ENCODE measurements at regions not wholly inside any gene's neighbourhood (a gene's known extent, or its start where the extent isn't known, plus 50 kb on each side); places are given as distances from the start of the nearest gene placed in this dataset.

- intact Hi-C loops (cut with micrococcal nuclease) = no loop called here
- Mint-ChIP-seq H3K27me3 (no peaks in the 10 kb centered on the region), H3K27ac (no peak overlapping the region)
These were observed 240.8 kb upstream of the TMEM161B start for GRCh38 chr5:88509403-88509802.

GRCh38 chr5:88507261-88507660, 238.6 kb upstream of the TMEM161B start:
- H3K36me3 Mint-ChIP-seq (ENCODE audit: low read depth) = no peaks in the 10 kb centered on the region
- intact Hi-C loops (cut with micrococcal nuclease) = no loop called here
- peaks cover 6% of the 10 kb centered on the region for H3K4me1 Mint-ChIP-seq (ENCODE audit: low read depth)
- H3K9me3 Mint-ChIP-seq = no peaks in the 10 kb centered on the region
- no peak overlapping the region for H3K4me3 Mint-ChIP-seq
- H3K27me3 Mint-ChIP-seq = no peaks in the 10 kb centered on the region
- no peak overlapping the region for H3K27ac Mint-ChIP-seq

More at GRCh38 chr5:88509403-88509802, 240.8 kb upstream of the TMEM161B start:
- Mint-ChIP-seq H3K36me3 (ENCODE audit: low read depth) (no peaks in the 10 kb centered on the region), H3K4me3 (no peak overlapping the region), H3K9me3 (peaks cover 7% of the 10 kb centered on the region), H3K4me1 (ENCODE audit: low read depth) (no peaks in the 10 kb centered on the region)

- Mint-ChIP-seq H3K36me3 (ENCODE audit: low read depth) (no peaks in the 10 kb centered on the region), H3K9me3 (no peaks in the 10 kb centered on the region), H3K27ac (no peak overlapping the region), H3K4me1 (ENCODE audit: low read depth) (peaks cover 6% of the 10 kb centered on the region), H3K27me3 (no peaks in the 10 kb centered on the region), H3K4me3 (no peak overlapping the region)
- intact Hi-C loops (cut with micrococcal nuclease) = no loop called here
These were observed 234.8 kb upstream of the TMEM161B start for GRCh38 chr5:88503406-88503805.

DNA sequence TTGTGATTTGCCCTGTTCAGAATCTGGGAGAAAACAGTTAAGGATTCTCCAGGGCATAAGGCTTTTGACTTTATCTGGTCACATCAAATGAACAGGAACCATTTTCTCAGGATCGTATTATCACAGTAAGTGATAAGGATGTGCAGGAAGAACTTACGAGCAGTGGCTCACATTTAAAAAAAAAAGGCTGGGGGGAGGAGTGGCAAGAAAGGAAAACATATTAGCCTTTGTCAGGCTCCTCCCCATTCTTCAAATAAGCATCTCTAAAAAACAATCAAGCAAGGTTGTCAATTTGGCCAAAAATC, 234.3 kb upstream of the TMEM161B start:
- intact Hi-C loops (cut with micrococcal nuclease) = no loop called here
- peaks cover 6% of the 10 kb centered on the region for H3K4me1 Mint-ChIP-seq (ENCODE audit: low read depth)

GRCh38 chr5:88502179-88503040, 233.8 kb upstream of the TMEM161B start:
- H3K4me3 Mint-ChIP-seq = peak overlapping the region; percentile 59
- no peak overlapping the region for H3K27ac Mint-ChIP-seq
- no peaks in the 10 kb centered on the region for H3K27me3 Mint-ChIP-seq
- intact Hi-C loops (cut with micrococcal nuclease) = no loop called here
- H3K4me1 Mint-ChIP-seq (ENCODE audit: low read depth) = peaks cover 6% of the 10 kb centered on the region
- H3K36me3 Mint-ChIP-seq (ENCODE audit: low read depth) = no peaks in the 10 kb centered on the region
- H3K9me3 Mint-ChIP-seq = no peaks in the 10 kb centered on the region

More for the DNA sequence above, 234.3 kb upstream of the TMEM161B start:
- Mint-ChIP-seq H3K27me3 (no peaks in the 10 kb centered on the region), H3K27ac (no peak overlapping the region), H3K9me3 (no peaks in the 10 kb centered on the region), H3K36me3 (ENCODE audit: low read depth) (no peaks in the 10 kb centered on the region), H3K4me3 (peak overlapping the region; percentile 59)

GRCh38 chr5:88495810-88496209, 227.2 kb upstream of the TMEM161B start:
- Mint-ChIP-seq H3K36me3 (ENCODE audit: low read depth) (no peaks in the 10 kb centered on the region), H3K4me1 (ENCODE audit: low read depth) (no peaks in the 10 kb centered on the region), H3K27ac (no peak overlapping the region), H3K27me3 (no peaks in the 10 kb centered on the region), H3K4me3 (no peak overlapping the region), H3K9me3 (no peaks in the 10 kb centered on the region)
- intact Hi-C loops (cut with micrococcal nuclease) = no loop called here

GRCh38 chr5:88490874-88491273, 222.2 kb upstream of the TMEM161B start:
- H3K4me1 Mint-ChIP-seq (ENCODE audit: low read depth) = no peaks in the 10 kb centered on the region
- no peak overlapping the region for H3K4me3 Mint-ChIP-seq
- H3K27ac Mint-ChIP-seq = no peak overlapping the region
- H3K36me3 Mint-ChIP-seq (ENCODE audit: low read depth) = no peaks in the 10 kb centered on the region
- no peaks in the 10 kb centered on the region for H3K9me3 Mint-ChIP-seq
- intact Hi-C loops (cut with micrococcal nuclease) = no loop called here
- no peaks in the 10 kb centered on the region for H3K27me3 Mint-ChIP-seq

DNA sequence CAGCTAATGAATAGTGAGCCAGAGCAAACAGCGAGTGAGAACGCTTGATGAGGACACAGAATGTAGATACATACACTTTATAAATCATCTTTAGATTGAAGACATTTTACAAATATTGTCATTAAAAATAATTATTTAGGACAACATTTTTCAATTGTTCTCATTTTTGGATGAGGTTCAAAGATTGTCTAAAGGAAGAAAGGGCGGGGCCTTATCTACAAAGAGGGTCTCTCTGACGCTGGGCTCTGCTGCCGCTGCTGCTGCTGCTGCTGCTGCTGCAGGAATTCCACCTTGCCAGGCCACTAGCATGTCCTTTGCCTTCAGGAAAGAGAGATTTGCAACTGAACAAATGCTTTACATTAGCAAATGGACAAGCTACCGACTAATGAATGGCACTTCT, 220.7 kb upstream of the TMEM161B start:
- H3K9me3 Mint-ChIP-seq = no peaks in the 10 kb centered on the region
- no peak overlapping the region for H3K27ac Mint-ChIP-seq
- H3K4me3 Mint-ChIP-seq = no peak overlapping the region

GRCh38 chr5:88488561-88488960, 219.9 kb upstream of the TMEM161B start:
- no peak overlapping the region for H3K27ac Mint-ChIP-seq
- intact Hi-C loops (cut with micrococcal nuclease) = no loop called here
- no peak overlapping the region for H3K4me3 Mint-ChIP-seq
- H3K27me3 Mint-ChIP-seq = no peaks in the 10 kb centered on the region
- H3K4me1 Mint-ChIP-seq (ENCODE audit: low read depth) = no peaks in the 10 kb centered on the region
- H3K36me3 Mint-ChIP-seq (ENCODE audit: low read depth) = no peaks in the 10 kb centered on the region
- no peaks in the 10 kb centered on the region for H3K9me3 Mint-ChIP-seq

More for the DNA sequence above, 220.7 kb upstream of the TMEM161B start:
- H3K27me3 Mint-ChIP-seq = no peaks in the 10 kb centered on the region
- intact Hi-C loops (cut with micrococcal nuclease) = no loop called here
- no peaks in the 10 kb centered on the region for H3K36me3 Mint-ChIP-seq (ENCODE audit: low read depth)
- no peaks in the 10 kb centered on the region for H3K4me1 Mint-ChIP-seq (ENCODE audit: low read depth)

DNA sequence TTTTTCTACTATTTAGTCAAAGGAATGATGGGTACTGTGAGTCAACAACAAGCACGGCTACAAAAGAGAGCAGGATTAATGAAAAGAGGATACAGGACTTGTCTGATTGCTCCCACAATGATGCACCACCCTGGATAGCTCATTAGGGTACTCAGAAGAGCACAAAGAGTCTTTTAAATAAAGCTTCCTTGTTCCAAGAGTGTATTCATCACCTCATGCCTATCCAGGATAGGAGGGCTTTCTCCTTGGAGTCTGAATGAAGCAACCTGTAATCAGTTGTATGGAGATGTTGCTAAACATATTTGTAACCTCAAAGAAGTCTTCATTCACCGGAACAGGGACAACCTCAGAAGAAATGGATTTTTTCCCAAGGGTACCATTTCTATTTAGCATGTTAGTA, 219.5 kb upstream of the TMEM161B start:
- no peak overlapping the region for H3K27ac Mint-ChIP-seq
- H3K36me3 Mint-ChIP-seq (ENCODE audit: low read depth) = no peaks in the 10 kb centered on the region
- intact Hi-C loops (cut with micrococcal nuclease) = no loop called here
- H3K4me1 Mint-ChIP-seq (ENCODE audit: low read depth) = no peaks in the 10 kb centered on the region
- no peaks in the 10 kb centered on the region for H3K27me3 Mint-ChIP-seq
- no peaks in the 10 kb centered on the region for H3K9me3 Mint-ChIP-seq
- no peak overlapping the region for H3K4me3 Mint-ChIP-seq

DNA sequence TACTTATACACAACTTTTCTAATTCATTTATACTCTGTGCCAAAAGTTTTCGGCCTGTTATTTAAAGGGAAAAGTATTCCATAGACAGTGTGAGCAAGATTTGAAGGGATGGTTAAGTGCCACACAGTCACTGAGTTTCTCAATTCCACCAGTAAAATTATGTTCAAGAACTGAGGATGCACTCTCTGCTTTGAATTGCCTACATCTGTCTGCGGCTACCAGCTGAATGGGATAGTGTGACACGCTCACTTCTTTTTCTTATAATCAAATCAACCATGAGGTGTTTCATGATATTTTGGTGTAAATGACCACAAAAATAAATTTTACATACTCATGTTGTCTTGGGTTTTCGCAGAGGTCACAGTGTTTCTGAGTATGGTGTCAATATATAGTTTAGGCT, 218.4 kb upstream of the TMEM161B start:
- no peaks in the 10 kb centered on the region for H3K27me3 Mint-ChIP-seq
- H3K4me3 Mint-ChIP-seq = no peak overlapping the region
- H3K4me1 Mint-ChIP-seq (ENCODE audit: low read depth) = no peaks in the 10 kb centered on the region
- no peaks in the 10 kb centered on the region for H3K9me3 Mint-ChIP-seq
- no peaks in the 10 kb centered on the region for H3K36me3 Mint-ChIP-seq (ENCODE audit: low read depth)
- intact Hi-C loops (cut with micrococcal nuclease) = no loop called here
- no peak overlapping the region for H3K27ac Mint-ChIP-seq

DNA sequence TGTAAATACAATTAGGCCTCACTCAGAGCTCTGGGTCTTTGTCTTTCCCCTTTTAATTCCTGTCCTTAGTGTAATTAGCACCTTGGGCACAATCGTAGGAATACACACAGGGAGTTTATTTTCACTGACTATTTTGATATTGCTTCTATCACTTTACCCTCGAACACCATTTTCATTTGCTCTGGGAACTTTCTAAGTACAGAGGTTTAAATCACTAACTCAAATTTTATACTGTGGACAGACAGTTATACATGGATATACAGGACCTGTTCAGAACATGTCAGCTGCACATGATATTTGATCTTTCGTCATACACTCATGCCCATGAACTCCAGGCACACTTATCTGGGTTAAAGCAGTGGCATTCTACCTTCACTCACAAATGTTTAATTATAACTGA, 217.8 kb upstream of the TMEM161B start:
- intact Hi-C loops (cut with micrococcal nuclease) = no loop called here
- H3K4me3 Mint-ChIP-seq = no peak overlapping the region
- H3K36me3 Mint-ChIP-seq (ENCODE audit: low read depth) = no peaks in the 10 kb centered on the region
- no peaks in the 10 kb centered on the region for H3K27me3 Mint-ChIP-seq
- H3K9me3 Mint-ChIP-seq = no peaks in the 10 kb centered on the region
- no peak overlapping the region for H3K27ac Mint-ChIP-seq
- H3K4me1 Mint-ChIP-seq (ENCODE audit: low read depth) = no peaks in the 10 kb centered on the region

GRCh38 chr5:88485531-88485930, 216.9 kb upstream of the TMEM161B start:
- intact Hi-C loops (cut with micrococcal nuclease) = no loop called here
- Mint-ChIP-seq H3K9me3 (no peaks in the 10 kb centered on the region), H3K27ac (no peak overlapping the region), H3K36me3 (ENCODE audit: low read depth) (no peaks in the 10 kb centered on the region), H3K27me3 (no peaks in the 10 kb centered on the region), H3K4me1 (ENCODE audit: low read depth) (no peaks in the 10 kb centered on the region), H3K4me3 (no peak overlapping the region)

DNA sequence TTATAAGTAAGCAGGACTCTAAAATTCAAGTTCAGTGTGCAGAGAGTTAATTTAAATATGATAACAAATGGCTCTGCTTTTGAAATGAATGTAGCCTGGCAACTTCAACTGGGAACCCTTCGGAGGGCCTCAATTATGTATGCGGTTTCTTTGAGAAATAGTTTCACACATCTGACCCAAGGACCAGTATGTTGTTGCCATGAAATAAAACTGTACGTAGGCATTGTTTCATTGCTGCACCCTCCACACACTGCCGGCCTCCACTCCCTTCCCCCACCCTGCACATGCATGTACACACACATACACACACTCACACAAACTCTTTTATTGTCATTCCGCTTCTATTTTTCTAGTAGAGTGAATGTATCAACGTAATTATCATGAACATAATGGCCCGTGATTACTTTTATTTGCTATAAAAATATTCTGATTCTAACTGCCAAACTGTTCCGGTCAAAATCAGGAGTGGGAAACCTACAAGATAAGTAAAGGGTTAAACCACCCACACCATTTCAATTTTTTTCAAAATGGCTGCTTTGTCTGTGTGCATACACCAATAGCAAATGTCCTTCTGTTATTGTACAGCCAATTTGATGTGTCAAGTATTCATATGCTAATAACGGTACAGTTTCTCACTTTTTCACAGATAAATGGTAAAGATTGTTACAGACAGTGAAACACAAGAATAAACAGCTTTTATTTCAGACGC, 215.5 kb upstream of the TMEM161B start:
- Mint-ChIP-seq H3K27me3 (no peaks in the 10 kb centered on the region), H3K27ac (no peak overlapping the region), H3K4me1 (ENCODE audit: low read depth) (no peaks in the 10 kb centered on the region)

More for the DNA sequence above, 215.5 kb upstream of the TMEM161B start:
- Mint-ChIP-seq H3K9me3 (no peaks in the 10 kb centered on the region), H3K36me3 (ENCODE audit: low read depth) (no peaks in the 10 kb centered on the region), H3K4me3 (no peak overlapping the region)
- intact Hi-C loops (cut with micrococcal nuclease) = no loop called here

Data from dendritic cell treated with granulocyte-macrophage colony-stimulating factor and Interleukin-4, amounts not matched to agents 40 ng/mL and 50 ng/mL, for 4 days (primary cell).